Activated naive CD8-positive, alpha-beta T cell treated with anti-CD3 and anti-CD28 coated beads, Interleukin-2, amount 10 ng/mL, durations not matched to agents 7 days and 5 days (primary cell): ENCODE measurements at regions not wholly inside any gene's neighbourhood (a gene's known extent, or its start where the extent isn't known, plus 50 kb on each side); places are given as distances from the start of the nearest gene placed in this dataset.

Experiments
- ATAC-seq: fragments of 150-1000 bp; cut with Tn5 transposase; one replicate; pipeline ENCODE4 v1.10.0; 2021; ENCODE audit warnings: low read depth, moderate library complexity
- POLR2A ChIA-PET: fragments of 350-600 bp; sonication (Branson Sonifier 250); formaldehyde crosslinking; loops from one replicate; lab custom pipeline; 2021; ENCODE audit warnings: antibody characterized with exemption; lab: Charles Lee
- DNase-seq: peaks from one replicate; pipeline ENCODE4 v3.0.0; 2021
- H3K27ac Mint-ChIP-seq: one replicate; pipeline ENCODE4 v1.8.0; 2022; ENCODE audit warnings: mild to moderate bottlenecking, mixed read lengths
- H3K27me3 Mint-ChIP-seq: one replicate; pipeline ENCODE4 v1.8.0; 2022; ENCODE audit warnings: mild to moderate bottlenecking, moderate library complexity, mixed read lengths
- H3K36me3 Mint-ChIP-seq: one replicate; pipeline ENCODE4 v1.8.0; 2021; ENCODE audit warnings: mild to moderate bottlenecking, mixed read lengths
- H3K4me1 Mint-ChIP-seq: one replicate; pipeline ENCODE4 v1.8.0; 2021; ENCODE audit warnings: mixed read lengths
- H3K4me3 Mint-ChIP-seq: one replicate; pipeline ENCODE4 v1.8.0; 2022; ENCODE audit warnings: mild to moderate bottlenecking, moderate library complexity, mixed read lengths
- H3K9me3 Mint-ChIP-seq: one replicate; pipeline ENCODE4 v1.8.0; 2021; ENCODE audit warnings: mixed read lengths

DNA sequence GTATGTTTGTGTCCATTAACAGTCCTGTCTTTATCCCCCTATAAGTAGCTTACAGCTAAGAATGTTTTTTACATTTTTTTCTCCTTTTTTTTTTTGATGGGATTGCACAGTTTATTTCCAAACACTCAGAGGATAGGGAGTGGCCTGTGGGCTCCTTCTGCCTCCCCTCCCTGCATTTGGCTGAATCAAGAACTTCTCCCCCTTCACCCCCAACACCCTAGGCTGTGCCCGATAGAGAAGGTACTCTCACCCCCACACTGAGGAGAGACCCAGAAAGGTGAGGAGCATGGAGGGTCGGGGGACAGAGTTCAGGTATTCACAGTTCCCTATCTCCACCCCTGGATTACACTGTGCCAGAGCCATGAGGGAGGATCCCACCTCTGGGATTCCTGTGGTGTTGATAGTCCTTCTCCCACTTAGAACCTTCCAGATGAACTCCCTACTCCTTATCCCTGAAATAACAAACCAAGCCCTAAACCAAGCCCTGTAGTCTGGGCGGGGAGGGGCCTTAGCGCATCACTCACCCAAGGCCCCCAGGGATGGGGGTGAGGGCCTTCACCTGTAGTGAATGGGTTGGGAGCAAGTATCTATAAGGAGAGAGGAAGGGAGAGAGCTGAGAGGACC lies 97.1 kb downstream of the ADAMTS15 start:
- POLR2A ChIA-PET: no interaction called here
- Mint-ChIP-seq H3K27me3 (peaks cover 15% of the 10 kb centered on the region), H3K9me3 (no peaks in the 10 kb centered on the region), H3K27ac (no peak overlapping the region), H3K4me3 (no peak overlapping the region), H3K36me3 (no peaks in the 10 kb centered on the region), H3K4me1 (no peaks in the 10 kb centered on the region)
- DNase-seq: no peak
- no peak for ATAC-seq

DNA sequence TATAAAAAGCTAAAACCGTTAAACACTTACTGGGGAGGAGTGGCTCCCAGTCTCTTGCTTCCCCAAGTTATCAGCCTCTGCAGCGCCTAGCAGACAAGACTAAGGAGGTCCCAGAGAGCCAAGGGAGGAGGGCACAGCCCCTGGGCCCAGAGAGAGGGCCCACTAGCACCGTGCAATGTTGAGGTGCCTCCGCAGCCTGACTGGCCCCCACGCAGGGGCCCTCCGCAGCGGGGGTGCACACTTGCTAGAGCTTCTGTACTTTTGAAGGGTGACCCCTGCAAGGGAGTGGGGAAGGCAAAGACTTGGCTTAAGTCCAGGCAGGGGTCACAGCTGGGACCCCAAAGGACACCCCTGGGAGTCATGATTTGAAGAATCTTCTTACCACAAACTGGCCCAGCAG lies 98.0 kb downstream of the ADAMTS15 start:
- Mint-ChIP-seq H3K27ac (no peak overlapping the region), H3K4me3 (no peak overlapping the region), H3K36me3 (no peaks in the 10 kb centered on the region), H3K27me3 (peaks cover 13% of the 10 kb centered on the region), H3K4me1 (no peaks in the 10 kb centered on the region), H3K9me3 (no peaks in the 10 kb centered on the region)
- DNase-seq (no peak), ATAC-seq (no peak)
- POLR2A ChIA-PET: no interaction called here

GRCh38 chr11:130546901-130547694 lies 98.7 kb downstream of the ADAMTS15 start:
- POLR2A ChIA-PET: no interaction called here
- no peaks in the 10 kb centered on the region for H3K9me3 Mint-ChIP-seq
- H3K4me3 Mint-ChIP-seq: no peak overlapping the region
- H3K4me1 Mint-ChIP-seq: no peaks in the 10 kb centered on the region
- H3K27ac Mint-ChIP-seq: no peak overlapping the region
- peaks cover 13% of the 10 kb centered on the region for H3K27me3 Mint-ChIP-seq
- H3K36me3 Mint-ChIP-seq: no peaks in the 10 kb centered on the region
- ATAC-seq (no peak), DNase-seq (no peak)

DNA sequence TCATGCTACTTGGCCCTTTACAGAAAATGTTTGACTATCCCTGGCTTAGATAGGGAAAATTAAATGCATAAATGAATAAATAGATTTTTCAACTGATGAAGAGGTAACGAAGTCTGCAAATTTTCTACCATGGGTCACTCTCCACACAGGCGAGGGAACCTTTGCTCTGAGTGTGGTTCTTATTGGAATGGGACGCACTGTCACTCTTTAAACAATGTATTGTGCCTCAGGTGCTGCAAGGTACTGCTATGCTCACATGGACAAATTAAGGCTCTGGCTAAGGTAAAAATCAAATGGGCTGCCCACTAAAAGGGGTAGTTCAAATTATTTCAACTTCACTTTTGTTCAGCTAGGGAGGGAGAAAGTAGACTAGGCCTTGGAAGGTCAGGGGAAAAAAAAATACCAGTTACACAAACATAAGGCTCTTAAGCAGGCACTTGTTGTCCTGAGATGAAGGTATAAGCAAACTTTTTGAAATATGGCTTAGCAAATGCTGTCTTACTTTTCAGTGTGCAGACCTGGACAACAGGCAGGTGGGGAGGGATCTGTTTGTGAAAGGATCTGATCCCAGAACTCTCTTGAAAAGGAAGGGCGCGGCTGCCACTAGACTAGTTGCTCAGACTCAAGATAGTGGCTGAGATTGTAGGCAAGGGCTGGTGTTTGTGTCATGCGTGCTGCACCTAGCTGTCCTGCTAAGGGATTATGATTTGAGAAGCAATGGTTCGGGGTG lies 99.5 kb downstream of the ADAMTS15 start:
- H3K9me3 Mint-ChIP-seq: no peaks in the 10 kb centered on the region
- peaks cover 9% of the 10 kb centered on the region for H3K27me3 Mint-ChIP-seq
- no peaks in the 10 kb centered on the region for H3K4me1 Mint-ChIP-seq
- DNase-seq (no peak), ATAC-seq (no peak)
- no peak overlapping the region for H3K4me3 Mint-ChIP-seq
- H3K27ac Mint-ChIP-seq: no peak overlapping the region
- no peaks in the 10 kb centered on the region for H3K36me3 Mint-ChIP-seq
- POLR2A ChIA-PET: no interaction called here

DNA sequence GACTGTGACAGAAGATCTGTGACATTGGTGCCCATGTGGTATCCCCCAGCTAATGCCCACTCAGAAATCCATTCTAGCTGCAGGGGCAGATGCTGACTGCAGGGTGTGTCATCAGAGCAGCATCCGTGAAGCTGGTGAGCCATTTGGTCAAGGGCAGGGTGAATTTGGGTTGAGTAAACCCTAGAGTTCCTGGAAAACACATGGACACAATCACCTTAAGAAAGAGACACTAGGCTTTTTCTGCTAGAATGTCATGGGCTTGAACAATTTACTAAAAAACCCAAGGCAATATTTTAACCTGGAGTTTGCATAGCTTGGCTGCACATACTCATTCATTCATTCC lies 100.0 kb downstream of the ADAMTS15 start:
- Mint-ChIP-seq H3K4me3 (no peak overlapping the region), H3K36me3 (no peaks in the 10 kb centered on the region)
- ATAC-seq: no peak

DNA sequence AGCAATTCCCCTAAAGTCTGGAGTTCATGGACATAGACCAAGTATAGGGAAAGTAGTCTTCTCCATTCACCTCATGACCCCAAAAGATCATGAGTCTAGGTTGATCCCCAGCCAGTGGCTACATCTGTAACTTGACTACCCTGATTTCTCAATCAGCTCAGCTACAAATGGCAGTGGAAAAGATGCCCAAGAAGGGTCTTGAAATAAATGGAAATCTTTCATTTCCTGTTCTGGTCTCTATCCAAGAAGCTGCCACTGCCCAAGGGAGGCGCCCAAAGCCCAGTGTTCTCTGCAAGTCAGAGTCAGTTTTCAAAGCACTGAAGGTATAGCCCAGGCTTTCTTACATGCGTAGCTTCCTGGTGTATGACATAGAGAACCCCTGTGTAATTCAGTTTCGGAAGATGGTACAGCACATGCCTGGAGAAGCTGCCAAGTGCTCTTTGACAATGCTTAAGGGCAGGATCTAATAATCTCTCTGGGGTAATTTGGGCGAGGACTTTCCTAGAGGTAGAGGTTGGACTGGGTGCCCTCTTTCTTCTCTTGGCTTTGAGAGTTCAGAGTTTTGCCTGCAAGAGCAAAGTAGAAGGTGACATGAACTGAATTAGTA lies 101.1 kb downstream of the ADAMTS15 start:
- Mint-ChIP-seq H3K27me3 (peaks cover 10% of the 10 kb centered on the region), H3K36me3 (no peaks in the 10 kb centered on the region), H3K4me3 (no peak overlapping the region), H3K27ac (no peak overlapping the region), H3K9me3 (no peaks in the 10 kb centered on the region), H3K4me1 (no peaks in the 10 kb centered on the region)
- POLR2A ChIA-PET: no interaction called here
- DNase-seq (no peak), ATAC-seq (no peak)

More for the DNA sequence above, 100.0 kb downstream of the ADAMTS15 start:
- Mint-ChIP-seq H3K9me3 (no peaks in the 10 kb centered on the region), H3K4me1 (no peaks in the 10 kb centered on the region), H3K27ac (no peak overlapping the region), H3K27me3 (peaks cover 9% of the 10 kb centered on the region)
- DNase-seq: no peak
- POLR2A ChIA-PET: no interaction called here

GRCh38 chr11:130550150-130550549 lies 101.7 kb downstream of the ADAMTS15 start:
- no peak for ATAC-seq
- H3K36me3 Mint-ChIP-seq: no peaks in the 10 kb centered on the region
- H3K9me3 Mint-ChIP-seq: no peaks in the 10 kb centered on the region
- POLR2A ChIA-PET: no interaction called here
- H3K27ac Mint-ChIP-seq: no peak overlapping the region
- peaks cover 12% of the 10 kb centered on the region for H3K27me3 Mint-ChIP-seq
- DNase-seq: no peak
- no peaks in the 10 kb centered on the region for H3K4me1 Mint-ChIP-seq
- no peak overlapping the region for H3K4me3 Mint-ChIP-seq

DNA sequence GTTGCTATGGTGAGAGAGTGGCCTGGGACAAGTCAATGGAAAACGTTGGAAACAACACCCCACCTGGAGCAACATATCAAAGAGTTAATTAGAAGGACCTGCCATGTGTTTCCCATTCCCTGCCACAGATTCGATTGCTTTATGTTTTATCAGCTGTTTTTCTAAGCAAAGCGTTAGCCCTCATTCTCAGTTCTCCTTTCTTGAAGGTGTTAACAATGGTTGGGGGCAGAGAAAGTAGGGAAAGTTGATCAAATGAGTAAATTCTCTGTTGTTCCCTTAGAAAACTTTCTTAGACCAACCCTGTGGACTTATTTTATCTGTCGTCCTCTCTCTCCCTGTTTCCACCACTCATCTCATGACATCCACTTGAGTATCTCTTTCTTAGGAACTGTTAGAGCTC lies 102.5 kb downstream of the ADAMTS15 start:
- H3K27me3 Mint-ChIP-seq: peaks cover 12% of the 10 kb centered on the region
- no peak overlapping the region for H3K27ac Mint-ChIP-seq
- DNase-seq (no peak), ATAC-seq (no peak)
- H3K4me3 Mint-ChIP-seq: no peak overlapping the region
- POLR2A ChIA-PET: no interaction called here
- H3K9me3 Mint-ChIP-seq: no peaks in the 10 kb centered on the region
- no peaks in the 10 kb centered on the region for H3K36me3 Mint-ChIP-seq
- H3K4me1 Mint-ChIP-seq: no peaks in the 10 kb centered on the region

GRCh38 chr11:130551388-130551787 lies 102.9 kb downstream of the ADAMTS15 start:
- DNase-seq (no peak), ATAC-seq (no peak)
- POLR2A ChIA-PET: no interaction called here
- Mint-ChIP-seq H3K4me3 (no peak overlapping the region), H3K4me1 (no peaks in the 10 kb centered on the region), H3K9me3 (no peaks in the 10 kb centered on the region), H3K27me3 (peaks cover 14% of the 10 kb centered on the region), H3K36me3 (no peaks in the 10 kb centered on the region), H3K27ac (no peak overlapping the region)

- Mint-ChIP-seq H3K4me1 (no peaks in the 10 kb centered on the region), H3K9me3 (no peaks in the 10 kb centered on the region), H3K27ac (no peak overlapping the region), H3K27me3 (peaks cover 12% of the 10 kb centered on the region), H3K36me3 (no peaks in the 10 kb centered on the region), H3K4me3 (no peak overlapping the region)
- ATAC-seq (no peak), DNase-seq (no peak)
- POLR2A ChIA-PET: no interaction called here
Observed at GRCh38 chr11:130553306-130553705, 104.9 kb downstream of the ADAMTS15 start.

DNA sequence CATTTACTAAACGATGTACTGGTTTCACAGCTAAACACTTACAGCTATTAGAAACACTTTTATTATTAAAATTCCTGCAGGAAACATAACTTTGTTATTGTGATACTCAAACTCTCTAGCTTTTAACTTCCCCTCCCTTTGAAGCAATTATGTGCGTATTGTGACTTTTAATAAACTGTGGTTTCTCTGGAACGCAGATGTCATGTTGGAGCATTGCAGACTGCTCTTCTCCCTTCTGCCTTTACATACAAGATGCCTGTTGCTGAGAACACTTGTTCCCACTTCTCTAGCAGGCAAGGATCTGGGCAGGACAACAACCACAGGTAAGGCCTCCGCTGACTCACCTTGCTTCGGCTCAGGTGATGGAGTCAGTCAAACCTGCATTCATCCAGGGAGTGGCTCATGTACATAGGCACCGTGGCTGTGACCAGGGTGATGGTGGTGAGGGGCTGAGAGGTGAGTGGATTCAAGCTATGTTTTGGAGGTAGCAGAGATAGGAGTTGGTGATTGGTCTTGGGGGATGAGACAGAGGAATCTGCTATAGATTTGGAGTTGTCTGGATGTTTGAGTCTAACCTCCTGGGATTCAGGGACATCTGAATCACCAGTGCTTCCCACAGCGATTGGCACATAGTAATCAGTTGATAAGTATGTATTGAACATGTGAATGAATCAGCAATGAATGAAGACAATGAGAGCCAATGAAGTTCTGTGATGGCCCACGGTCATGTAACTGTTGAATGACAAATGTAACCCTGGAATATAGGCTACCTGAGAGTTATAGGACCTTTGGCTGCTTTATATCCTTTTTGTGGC lies 106.0 kb downstream of the ADAMTS15 start:
- Mint-ChIP-seq H3K4me1 (no peaks in the 10 kb centered on the region), H3K36me3 (no peaks in the 10 kb centered on the region), H3K27ac (no peak overlapping the region), H3K27me3 (peaks cover 12% of the 10 kb centered on the region), H3K4me3 (no peak overlapping the region), H3K9me3 (no peaks in the 10 kb centered on the region)
- no peak for ATAC-seq
- POLR2A ChIA-PET: no interaction called here
- no peak for DNase-seq

DNA sequence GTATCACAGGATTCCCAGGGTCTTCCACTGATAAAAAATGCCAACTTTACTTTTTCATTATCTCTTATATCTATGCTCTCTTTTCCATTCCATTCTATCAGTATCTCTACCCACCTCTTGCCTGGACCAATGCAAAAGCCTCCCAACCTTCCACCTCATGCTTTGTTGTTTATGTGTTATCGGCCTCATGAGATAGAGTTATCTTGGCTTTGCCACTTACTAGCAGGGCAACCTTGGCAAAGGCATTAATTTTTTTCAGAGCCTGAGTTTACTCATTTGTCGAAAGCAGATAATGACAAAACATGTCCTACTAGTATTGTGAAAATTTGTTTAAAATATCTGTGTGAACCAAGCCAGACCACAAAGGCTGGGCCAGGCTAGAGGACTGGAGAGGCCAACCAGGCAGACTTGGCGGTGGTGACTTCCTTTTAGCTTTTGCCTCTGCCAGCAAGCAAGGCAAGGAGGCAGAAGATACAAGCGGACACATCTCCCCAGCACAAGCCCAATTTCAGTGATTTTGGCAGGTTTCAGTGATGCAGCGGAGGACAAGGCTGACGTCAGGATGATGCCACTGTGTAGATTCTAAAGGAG lies 106.9 kb downstream of the ADAMTS15 start:
- Mint-ChIP-seq H3K36me3 (no peaks in the 10 kb centered on the region), H3K4me3 (no peak overlapping the region), H3K4me1 (no peaks in the 10 kb centered on the region), H3K9me3 (no peaks in the 10 kb centered on the region), H3K27me3 (peaks cover 8% of the 10 kb centered on the region), H3K27ac (no peak overlapping the region)
- no peak for DNase-seq
- POLR2A ChIA-PET: no interaction called here
- ATAC-seq: no peak
